ENCODE measurements at regions not wholly inside any gene's neighbourhood (a gene's known extent, or its start where the extent isn't known, plus 50 kb on each side); places are given as distances from the start of the nearest gene placed in this dataset.

DNA sequence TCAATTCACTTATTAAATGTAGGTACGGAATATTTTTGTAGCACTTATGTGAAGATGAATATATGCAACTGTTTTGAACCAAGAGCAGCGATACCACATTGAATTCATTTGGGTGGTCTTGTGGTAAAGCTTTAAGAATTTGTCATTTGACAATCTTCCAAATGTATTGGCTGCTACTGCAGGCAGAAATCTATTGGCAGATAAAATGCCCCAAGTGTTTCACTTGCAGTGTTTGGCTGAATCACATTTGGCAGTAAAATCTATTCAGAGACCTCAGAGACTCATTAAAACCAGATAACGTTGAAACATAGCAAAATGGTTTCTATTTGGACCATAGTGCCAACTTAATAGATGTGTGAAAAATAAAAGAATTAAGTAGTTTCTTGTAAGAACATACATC is 303.4 kb downstream of the FGF13 start:
- Mint-ChIP-seq H3K27me3 (peaks cover 21% of the 10 kb centered on the region), H3K4me3 (no peak overlapping the region), H3K4me1 (ENCODE audit: low read depth) (no peaks in the 10 kb centered on the region), H3K36me3 (ENCODE audit: low read depth) (no peaks in the 10 kb centered on the region), H3K27ac (no peak overlapping the region), H3K9me3 (no peaks in the 10 kb centered on the region)
- no peak for DNase-seq

DNA sequence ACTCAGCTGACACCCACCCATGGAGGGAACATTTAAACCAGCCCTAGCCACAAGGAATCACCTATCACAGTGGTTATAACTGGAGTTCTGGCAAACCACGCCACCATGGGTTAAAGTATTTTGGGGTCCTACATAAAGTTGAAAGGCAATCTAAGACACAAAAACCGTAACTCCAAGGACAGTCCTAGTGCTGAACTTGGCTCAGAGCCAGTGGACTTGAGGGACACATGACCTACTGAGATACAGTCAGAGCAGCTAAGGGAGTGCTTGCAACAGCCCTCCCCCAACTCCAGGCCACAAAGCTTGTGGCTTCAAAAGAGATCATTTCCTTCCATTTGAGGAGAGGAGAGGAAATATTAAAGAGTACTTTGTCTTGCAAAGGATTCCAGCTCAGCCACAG is 300.5 kb downstream of the FGF13 start:
- H3K36me3 Mint-ChIP-seq (ENCODE audit: low read depth), result no peaks in the 10 kb centered on the region
- H3K27ac Mint-ChIP-seq, result no peak overlapping the region

More for the DNA sequence above, 300.5 kb downstream of the FGF13 start:
- DNase-seq, result no peak
- Mint-ChIP-seq H3K27me3 (peaks cover 18% of the 10 kb centered on the region), H3K9me3 (no peaks in the 10 kb centered on the region), H3K4me3 (no peak overlapping the region), H3K4me1 (ENCODE audit: low read depth) (no peaks in the 10 kb centered on the region)

All from activated T-cell treated with anti-CD3 and anti-CD28 coated beads, Interleukin-2, amount 50 U/mL, for 24 hours (primary cell).